Sigmoid colon (tissue), 6 donors: ENCODE measurements at regions not wholly inside any gene's neighbourhood (a gene's known extent, or its start where the extent isn't known, plus 50 kb on each side); places are given as distances from the start of the nearest gene placed in this dataset.

Source experiments
- DNase-seq: peaks from one replicate; pipeline ENCODE4 v3.0.0-alpha.2; 2019
- H3K27ac ChIP-seq, 4 donors: fragments of 200-600 bp; sonication (generic); one replicate each; pipeline ENCODE4 v1.5.1; 2016 to 2019; ENCODE audit warnings: mild to moderate bottlenecking in 1 of 4
- H3K27me3 ChIP-seq, 3 donors: fragments of 200-600 bp; sonication (generic); one replicate each; pipeline ENCODE4 v1.5.1; 2019; ENCODE audit warnings: mild to moderate bottlenecking in 1 of 3
- H3K36me3 ChIP-seq, 4 donors: fragments of 200-600 bp; sonication (generic); one replicate each; pipeline ENCODE4 v1.5.1; 2016 to 2019
- H3K4me1 ChIP-seq, 4 donors: fragments of 200-600 bp; sonication (generic); one replicate each; pipeline ENCODE4 v1.5.1; 2017 to 2019
- H3K4me3 ChIP-seq, 4 donors: fragments of 200-600 bp; sonication (generic); one replicate each; pipeline ENCODE4 v1.5.1; 2017 to 2019; ENCODE audit warnings: mild to moderate bottlenecking in 2 of 4, moderate library complexity in 1 of 4
- H3K9me3 ChIP-seq, 4 donors: fragments of 200-600 bp in 3 of 4; sonication (generic) in 3 of 4; one replicate each; pipeline versions ENCODE4 v1.5.1 to v1.6.1; 2013 to 2019
- CTCF ChIP-seq, 4 experiments: fragments of 450-650 bp in 3 of 4; fragments of 200-600 bp in 1 of 4; IDR thresholded peaks; one replicate each; pipeline ENCODE4 v1.5.1; 2016 to 2019; ENCODE audit warnings: antibody characterized with exemption in 4 of 4, mild to moderate bottlenecking in 3 of 4, moderate library complexity in 2 of 4
- EP300 ChIP-seq, 4 donors: sonication (generic); formaldehyde crosslinking; IDR thresholded peaks; one replicate each; pipeline ENCODE4 v1.6.1; 2017; ENCODE audit warnings: antibody characterized with exemption in 4 of 4
- POLR2A ChIP-seq, 2 donors: fragments of 450-650 bp; IDR thresholded peaks; one replicate each; pipeline ENCODE4 v1.6.1; 2016; ENCODE audit warnings: antibody characterized with exemption in 2 of 2, mild to moderate bottlenecking in 2 of 2, moderate library complexity in 2 of 2
- POLR2AphosphoS5 ChIP-seq, 4 donors: sonication (generic); formaldehyde crosslinking; IDR thresholded peaks; one replicate each; pipeline ENCODE4 v1.6.1; 2017; ENCODE audit warnings: antibody characterized with exemption in 4 of 4
- WGBS, 2 donors: extraction: QIAGEN DNeasy Blood & Tissue Kit; methylation state at CpG; one replicate each; pipeline ENCODE4 v1.1.7; 2013; 5-methylcytosine and 5-hydroxymethylcytosine counted together
- intact Hi-C: fragments of 100-400 bp; cut with DNase I; formaldehyde crosslinking; loops from one replicate; pipeline ENCODE4 v1.15.1; 2023
- donor health status: healthy with polysubstance abuse.
- donor health status: healthy.

- Histone ChIP-seq H3K9me3 (no peaks in the 10 kb centered on the region), H3K4me1 (peaks cover 0 to 34% (median 27%) of the 10 kb centered on the region in 4 donors), H3K36me3 (no peaks in the 10 kb centered on the region), H3K27ac (no peak overlapping the region), H3K4me3 (no peak overlapping the region), H3K27me3 (peaks cover 26 to 77% (median 52%) of the 10 kb centered on the region in 3 donors)
- intact Hi-C loops, result loop anchor here (5.0 kb wide), 1 partner anchor 598 kb away; no protein-coding TSS in a partner anchor
- no peak for DNase-seq
- TF ChIP-seq EP300 (IDR thresholded peaks at IDR 0.05) (no peak), CTCF (IDR thresholded peaks at IDR 0.05) (no peak), POLR2A (IDR thresholded peaks at IDR 0.05) (no peak), POLR2AphosphoS5 (IDR thresholded peaks at IDR 0.05) (no peak)
- 7 to 14% methylated on average over 45 of the region's 45 CpGs for whole genome bisulfite sequencing, 2 donors
These were observed 55.0 kb upstream of the TMEM33 start for GRCh38 chr4:41880022-41880837.

- no peak overlapping the region for H3K27ac ChIP-seq
- 9 to 13% methylated on average over 12 of the region's 12 CpGs for WGBS, 2 donors
- peaks cover 26 to 84% (median 52%) of the 10 kb centered on the region in 3 donors for H3K27me3 ChIP-seq
- no peaks in the 10 kb centered on the region for H3K9me3 ChIP-seq
- intact Hi-C loops, result no loop called here
- TF ChIP-seq POLR2A (IDR thresholded peaks at IDR 0.05) (no peak), CTCF (IDR thresholded peaks at IDR 0.05) (no peak), POLR2AphosphoS5 (IDR thresholded peaks at IDR 0.05) (no peak), EP300 (IDR thresholded peaks at IDR 0.05) (no peak)
- H3K4me1 ChIP-seq, result peaks cover 0 to 34% (median 27%) of the 10 kb centered on the region in 4 donors
- DNase-seq, result no peak
- no peaks in the 10 kb centered on the region for H3K36me3 ChIP-seq
- H3K4me3 ChIP-seq, result no peak overlapping the region
These were observed 55.7 kb upstream of the TMEM33 start for GRCh38 chr4:41879552-41879951.

GRCh38 chr4:41878991-41879491, 56.2 kb upstream of the TMEM33 start:
- H3K9me3 ChIP-seq, result no peaks in the 10 kb centered on the region
- no peak for TF ChIP-seq POLR2AphosphoS5 (IDR thresholded peaks at IDR 0.05)
- no peak for TF ChIP-seq CTCF (IDR thresholded peaks at IDR 0.05)
- no peak for TF ChIP-seq EP300 (IDR thresholded peaks at IDR 0.05)
- no peak for TF ChIP-seq POLR2A (IDR thresholded peaks at IDR 0.05)
- no peak for DNase-seq
- WGBS, 2 donors, result 12 to 23% methylated on average over 25 of the region's 25 CpGs
- H3K4me1 ChIP-seq, result peaks cover 0 to 34% (median 27%) of the 10 kb centered on the region in 4 donors
- H3K27ac ChIP-seq, result no peak overlapping the region
- H3K27me3 ChIP-seq, result peaks cover 26 to 89% (median 55%) of the 10 kb centered on the region in 3 donors
- no peak overlapping the region for H3K4me3 ChIP-seq
- intact Hi-C loops, result no loop called here
- no peaks in the 10 kb centered on the region for H3K36me3 ChIP-seq

GRCh38 chr4:41878170-41878969, 56.9 kb upstream of the TMEM33 start:
- Histone ChIP-seq H3K4me1 (peaks cover 0 to 36% (median 28%) of the 10 kb centered on the region in 4 donors), H3K4me3 (no peak overlapping the region), H3K9me3 (no peaks in the 10 kb centered on the region), H3K27ac (no peak overlapping the region), H3K27me3 (peaks cover 26 to 96% (median 62%) of the 10 kb centered on the region in 3 donors), H3K36me3 (no peaks in the 10 kb centered on the region)
- TF ChIP-seq CTCF (IDR thresholded peaks at IDR 0.05) (no peak), EP300 (IDR thresholded peaks at IDR 0.05) (no peak), POLR2A (IDR thresholded peaks at IDR 0.05) (no peak), POLR2AphosphoS5 (IDR thresholded peaks at IDR 0.05) (no peak)
- DNase-seq, result no peak
- intact Hi-C loops, result no loop called here
- WGBS, 2 donors, result 15 to 23% methylated on average over 41 of the region's 41 CpGs
